ENCODE measurements at regions not wholly inside any gene's neighbourhood (a gene's known extent, or its start where the extent isn't known, plus 50 kb on each side); places are given as distances from the start of the nearest gene placed in this dataset.
A peak's percentile ranks its signal among the peaks of the same experiment; 100 is the strongest.

- H2BK5ac ChIP-seq (ENCODE audit: low read depth, low read length, poor library complexity, severe bottlenecking) = no peak overlapping the region
- H3K36me3 ChIP-seq (ENCODE audit: control insufficient read depth in 1 of 2, insufficient read depth in 2 of 2, low read depth in 1 of 2, low read length in 2 of 2) = no peaks in the 10 kb centered on the region
- no peaks in the 10 kb centered on the region for H3K4me1 ChIP-seq (ENCODE audit: control insufficient read depth, insufficient read depth, low read depth, low read length)
- H3K23ac ChIP-seq (ENCODE audit: low read length in 2 of 2) = no peak overlapping the region
- H3K4ac ChIP-seq (ENCODE audit: low read depth in 1 of 2, low read length in 2 of 2) = no peak overlapping the region
- no peak overlapping the region for H2BK120ac ChIP-seq (ENCODE audit: low read depth, low read length)
- no peak overlapping the region for H4K8ac ChIP-seq (ENCODE audit: low read length)
- 86% methylated on average over 4 of the region's 4 CpGs for WGBS
- no peaks in the 10 kb centered on the region for H3K27me3 ChIP-seq (ENCODE audit: control insufficient read depth in 1 of 2, insufficient read depth in 1 of 2, low read length in 2 of 2)
- no peak overlapping the region for H2AFZ ChIP-seq (ENCODE audit: low read depth, low read length)
- H3K14ac ChIP-seq (ENCODE audit: low read length in 2 of 2) = no peak overlapping the region
- H3K4me3 ChIP-seq (ENCODE audit: insufficient read depth in 1 of 2, low read depth in 1 of 2, low read length in 2 of 2) = no peak overlapping the region
- no peak overlapping the region for H3K9ac ChIP-seq (ENCODE audit: low read length)
- H3K4me2 ChIP-seq (ENCODE audit: low read length, poor library complexity, severe bottlenecking) = no peak overlapping the region
- no peak overlapping the region for H2BK12ac ChIP-seq (ENCODE audit: low read length in 2 of 2)
- H3K18ac ChIP-seq (ENCODE audit: low read depth in 1 of 2, low read length in 2 of 2) = no peak overlapping the region
- H3K27ac ChIP-seq (ENCODE audit: low read length, poor library complexity, severe bottlenecking) = no peak overlapping the region
- H2AK5ac ChIP-seq (ENCODE audit: low read length, severe bottlenecking) = no peak overlapping the region
- H2BK15ac ChIP-seq (ENCODE audit: low read depth, poor library complexity, severe bottlenecking) = no peak overlapping the region
- H3K79me1 ChIP-seq (replicated peaks; ENCODE audit: low read length, poor library complexity, severe bottlenecking) = no peaks in the 10 kb centered on the region
- no peak overlapping the region for H4K91ac ChIP-seq (ENCODE audit: low read length)
- no peak for DNase-seq
- no peaks in the 10 kb centered on the region for H3K9me3 ChIP-seq (ENCODE audit: control insufficient read depth, low read length)
These were observed 152.7 kb upstream of the NECTIN3 start for GRCh38 chr3:110918963-110919362.

GRCh38 chr3:110925798-110926197 is 145.8 kb upstream of the NECTIN3 start:
- H2BK15ac ChIP-seq (ENCODE audit: low read depth, poor library complexity, severe bottlenecking) = no peak overlapping the region
- no peak overlapping the region for H3K27ac ChIP-seq (ENCODE audit: low read length, poor library complexity, severe bottlenecking)
- H4K91ac ChIP-seq (ENCODE audit: low read length) = no peak overlapping the region
- H3K18ac ChIP-seq (ENCODE audit: low read depth in 1 of 2, low read length in 2 of 2) = no peak overlapping the region
- no peaks in the 10 kb centered on the region for H3K9me3 ChIP-seq (ENCODE audit: control insufficient read depth, low read length)
- no peak overlapping the region for H3K4ac ChIP-seq (ENCODE audit: low read depth in 1 of 2, low read length in 2 of 2)
- DNase-seq = no peak
- no peaks in the 10 kb centered on the region for H3K27me3 ChIP-seq (ENCODE audit: control insufficient read depth in 1 of 2, insufficient read depth in 1 of 2, low read length in 2 of 2)
- no peak overlapping the region for H4K8ac ChIP-seq (ENCODE audit: low read length)
- no peak overlapping the region for H2BK120ac ChIP-seq (ENCODE audit: low read depth, low read length)
- H2AK5ac ChIP-seq (ENCODE audit: low read length, severe bottlenecking) = no peak overlapping the region
- H3K23ac ChIP-seq (ENCODE audit: low read length in 2 of 2) = no peak overlapping the region
- H3K4me2 ChIP-seq (ENCODE audit: low read length, poor library complexity, severe bottlenecking) = no peak overlapping the region
- H3K14ac ChIP-seq (ENCODE audit: low read length in 2 of 2) = no peak overlapping the region
- no peak overlapping the region for H3K4me3 ChIP-seq (ENCODE audit: insufficient read depth in 1 of 2, low read depth in 1 of 2, low read length in 2 of 2)
- no peak overlapping the region for H3K9ac ChIP-seq (ENCODE audit: low read length)
- H2BK12ac ChIP-seq (ENCODE audit: low read length in 2 of 2) = no peak overlapping the region
- WGBS = 84% methylated on average over 4 of the region's 4 CpGs
- H2BK5ac ChIP-seq (ENCODE audit: low read depth, low read length, poor library complexity, severe bottlenecking) = no peak overlapping the region
- no peaks in the 10 kb centered on the region for H3K4me1 ChIP-seq (ENCODE audit: control insufficient read depth, insufficient read depth, low read depth, low read length)
- no peaks in the 10 kb centered on the region for H3K79me1 ChIP-seq (replicated peaks; ENCODE audit: low read length, poor library complexity, severe bottlenecking)
- no peak overlapping the region for H2AFZ ChIP-seq (ENCODE audit: low read depth, low read length)
- no peaks in the 10 kb centered on the region for H3K36me3 ChIP-seq (ENCODE audit: control insufficient read depth in 1 of 2, insufficient read depth in 2 of 2, low read depth in 1 of 2, low read length in 2 of 2)

- no CpG with 5 or more reads among the region's 1 CpG for WGBS
These were observed 143.5 kb upstream of the NECTIN3 start for GRCh38 chr3:110928016-110928662.

GRCh38 chr3:110929816-110930215 is 141.8 kb upstream of the NECTIN3 start:
- Histone ChIP-seq H3K4me3 (ENCODE audit: insufficient read depth in 1 of 2, low read depth in 1 of 2, low read length in 2 of 2) (no peak overlapping the region), H2BK5ac (ENCODE audit: low read depth, low read length, poor library complexity, severe bottlenecking) (no peak overlapping the region), H3K14ac (ENCODE audit: low read length in 2 of 2) (no peak overlapping the region), H2BK15ac (ENCODE audit: low read depth, poor library complexity, severe bottlenecking) (no peak overlapping the region), H3K27ac (ENCODE audit: low read length, poor library complexity, severe bottlenecking) (no peak overlapping the region), H3K27me3 (ENCODE audit: control insufficient read depth in 1 of 2, insufficient read depth in 1 of 2, low read length in 2 of 2) (no peaks in the 10 kb centered on the region), H3K79me1 (replicated peaks; ENCODE audit: low read length, poor library complexity, severe bottlenecking) (no peaks in the 10 kb centered on the region), H2AK5ac (ENCODE audit: low read length, severe bottlenecking) (no peak overlapping the region), H3K9me3 (ENCODE audit: control insufficient read depth, low read length) (no peaks in the 10 kb centered on the region), H3K23ac (ENCODE audit: low read length in 2 of 2) (no peak overlapping the region), H2AFZ (ENCODE audit: low read depth, low read length) (no peak overlapping the region), H3K4ac (ENCODE audit: low read depth in 1 of 2, low read length in 2 of 2) (no peak overlapping the region), H4K8ac (ENCODE audit: low read length) (no peak overlapping the region), H2BK120ac (ENCODE audit: low read depth, low read length) (no peak overlapping the region), H2BK12ac (ENCODE audit: low read length in 2 of 2) (no peak overlapping the region), H3K4me2 (ENCODE audit: low read length, poor library complexity, severe bottlenecking) (no peak overlapping the region), H3K36me3 (ENCODE audit: control insufficient read depth in 1 of 2, insufficient read depth in 2 of 2, low read depth in 1 of 2, low read length in 2 of 2) (no peaks in the 10 kb centered on the region), H3K4me1 (ENCODE audit: control insufficient read depth, insufficient read depth, low read depth, low read length) (peaks cover 2% of the 10 kb centered on the region), H3K18ac (ENCODE audit: low read depth in 1 of 2, low read length in 2 of 2) (no peak overlapping the region), H4K91ac (ENCODE audit: low read length) (no peak overlapping the region), H3K9ac (ENCODE audit: low read length) (no peak overlapping the region)
- peak; percentile 12 for DNase-seq

More at GRCh38 chr3:110928016-110928662, 143.5 kb upstream of the NECTIN3 start:
- Histone ChIP-seq H3K4me2 (ENCODE audit: low read length, poor library complexity, severe bottlenecking) (no peak overlapping the region), H4K91ac (ENCODE audit: low read length) (no peak overlapping the region), H2AK5ac (ENCODE audit: low read length, severe bottlenecking) (no peak overlapping the region), H3K4me3 (ENCODE audit: insufficient read depth in 1 of 2, low read depth in 1 of 2, low read length in 2 of 2) (no peak overlapping the region), H3K18ac (ENCODE audit: low read depth in 1 of 2, low read length in 2 of 2) (no peak overlapping the region), H3K79me1 (replicated peaks; ENCODE audit: low read length, poor library complexity, severe bottlenecking) (no peaks in the 10 kb centered on the region), H3K23ac (ENCODE audit: low read length in 2 of 2) (no peak overlapping the region), H3K4ac (ENCODE audit: low read depth in 1 of 2, low read length in 2 of 2) (no peak overlapping the region), H2BK5ac (ENCODE audit: low read depth, low read length, poor library complexity, severe bottlenecking) (no peak overlapping the region), H2BK12ac (ENCODE audit: low read length in 2 of 2) (no peak overlapping the region), H3K27ac (ENCODE audit: low read length, poor library complexity, severe bottlenecking) (no peak overlapping the region), H3K36me3 (ENCODE audit: control insufficient read depth in 1 of 2, insufficient read depth in 2 of 2, low read depth in 1 of 2, low read length in 2 of 2) (no peaks in the 10 kb centered on the region), H2AFZ (ENCODE audit: low read depth, low read length) (no peak overlapping the region), H3K14ac (ENCODE audit: low read length in 2 of 2) (no peak overlapping the region), H4K8ac (ENCODE audit: low read length) (no peak overlapping the region), H3K27me3 (ENCODE audit: control insufficient read depth in 1 of 2, insufficient read depth in 1 of 2, low read length in 2 of 2) (no peaks in the 10 kb centered on the region), H3K9ac (ENCODE audit: low read length) (no peak overlapping the region), H3K4me1 (ENCODE audit: control insufficient read depth, insufficient read depth, low read depth, low read length) (peaks cover 2% of the 10 kb centered on the region), H3K9me3 (ENCODE audit: control insufficient read depth, low read length) (no peaks in the 10 kb centered on the region), H2BK15ac (ENCODE audit: low read depth, poor library complexity, severe bottlenecking) (no peak overlapping the region), H2BK120ac (ENCODE audit: low read depth, low read length) (no peak overlapping the region)
- no peak for DNase-seq

All from mesenchymal stem cell (in vitro differentiated cells and primary cell).